HG03196 (cell line): ENCODE measurements at regions not wholly inside any gene's neighbourhood (a gene's known extent, or its start where the extent isn't known, plus 50 kb on each side); places are given as distances from the start of the nearest gene placed in this dataset.
"Not testable (repeated sequence)": the region's sequence is repeated elsewhere in the genome, so short reads cannot be mapped to it uniquely, and the experiment has no call there.

Experiments
- ATAC-seq: cut with Tn5 transposase; IDR thresholded peaks from one replicate; pipeline ENCODE4 v1.9.1; 2021; ENCODE audit not compliant: unreplicated experiment

GRCh38 chr22:34416022-34416860, 496.0 kb upstream of the LARGE1 start:
- ATAC-seq, result no peak

- ATAC-seq, result not testable (repeated sequence)
Measured at GRCh38 chr22:34422948-34423347, 502.7 kb upstream of the LARGE1 start.

- ATAC-seq, result no peak
Measured at GRCh38 chr22:34427436-34427835, 507.2 kb upstream of the LARGE1 start.

- ATAC-seq, result no peak
Measured at GRCh38 chr22:34427841-34428240, 507.6 kb upstream of the LARGE1 start.

- ATAC-seq, result no peak
Measured at GRCh38 chr22:34429314-34429713, 509.0 kb upstream of the LARGE1 start.

GRCh38 chr22:34430386-34430785, 510.1 kb upstream of the LARGE1 start:
- ATAC-seq, result no peak

GRCh38 chr22:34434371-34434770, 514.1 kb upstream of the LARGE1 start:
- no peak for ATAC-seq

- no peak for ATAC-seq
Measured at GRCh38 chr22:34437140-34437539, 516.9 kb upstream of the LARGE1 start.

- ATAC-seq, result no peak
Measured at GRCh38 chr22:34454598-34454997, 534.3 kb upstream of the LARGE1 start.

GRCh38 chr22:34462795-34463194, 542.5 kb upstream of the LARGE1 start:
- no peak for ATAC-seq

GRCh38 chr22:34475886-34476285, 555.6 kb upstream of the LARGE1 start:
- ATAC-seq, result no peak

- ATAC-seq, result no peak
Measured at GRCh38 chr22:34476762-34477161, 556.5 kb upstream of the LARGE1 start.

- ATAC-seq, result no peak
Measured at GRCh38 chr22:34481090-34481489, 560.8 kb upstream of the LARGE1 start.

- no peak for ATAC-seq
Measured at GRCh38 chr22:34486381-34486780, 566.1 kb upstream of the LARGE1 start.

- no peak for ATAC-seq
Measured at GRCh38 chr22:34489861-34490260, 569.6 kb upstream of the LARGE1 start.

GRCh38 chr22:34490886-34491285, 570.6 kb upstream of the LARGE1 start:
- ATAC-seq, result no peak

- no peak for ATAC-seq
Measured at GRCh38 chr22:34493486-34493885, 572.5 kb upstream of the ISX start.

GRCh38 chr22:34501366-34501965, 564.5 kb upstream of the ISX start:
- ATAC-seq, result no peak

- no peak for ATAC-seq
Measured at GRCh38 chr22:34502821-34503220, 563.1 kb upstream of the ISX start.

- no peak for ATAC-seq
Measured at GRCh38 chr22:34508797-34509196, 557.2 kb upstream of the ISX start.

GRCh38 chr22:34526681-34527080, 539.3 kb upstream of the ISX start:
- ATAC-seq, result no peak

- no peak for ATAC-seq
Measured at GRCh38 chr22:34534101-34534500, 531.9 kb upstream of the ISX start.

- ATAC-seq, result no peak
Measured at GRCh38 chr22:34567367-34567766, 498.6 kb upstream of the ISX start.
